ENCODE measurements at regions not wholly inside any gene's neighbourhood (a gene's known extent, or its start where the extent isn't known, plus 50 kb on each side); places are given as distances from the start of the nearest gene placed in this dataset.

- in situ Hi-C loops (cut with MboI; ENCODE audit: low sequenced_read_pairs, unreplicated experiment) = no loop called here
- no peak for TF ChIP-seq CTCF (IDR thresholded peaks at IDR 0.05; ENCODE audit: borderline replicate concordance, control extremely low read depth, extremely low read depth, insufficient read depth, missing control alignments)
- no peak for DNase-seq (ENCODE audit: low spot score)
Observed at GRCh38 chr21:28240586-28240985, 752.1 kb downstream of the LTN1 start.

- DNase-seq (ENCODE audit: low spot score) = no peak
- in situ Hi-C loops (cut with MboI; ENCODE audit: low sequenced_read_pairs, unreplicated experiment) = no loop called here
- no peak for TF ChIP-seq CTCF (IDR thresholded peaks at IDR 0.05; ENCODE audit: borderline replicate concordance, control extremely low read depth, extremely low read depth, insufficient read depth, missing control alignments)
Observed at GRCh38 chr21:28239340-28239739, 753.3 kb downstream of the LTN1 start.

- in situ Hi-C loops (cut with MboI; ENCODE audit: low sequenced_read_pairs, unreplicated experiment) = no loop called here
- DNase-seq (ENCODE audit: low spot score) = no peak
- no peak for TF ChIP-seq CTCF (IDR thresholded peaks at IDR 0.05; ENCODE audit: borderline replicate concordance, control extremely low read depth, extremely low read depth, insufficient read depth, missing control alignments)
Observed at GRCh38 chr21:28237661-28238060, 755.0 kb downstream of the LTN1 start.

- DNase-seq (ENCODE audit: low spot score) = no peak
- TF ChIP-seq CTCF (IDR thresholded peaks at IDR 0.05; ENCODE audit: borderline replicate concordance, control extremely low read depth, extremely low read depth, insufficient read depth, missing control alignments) = no peak
- in situ Hi-C loops (cut with MboI; ENCODE audit: low sequenced_read_pairs, unreplicated experiment) = no loop called here
Observed at GRCh38 chr21:28235169-28235895, 757.3 kb downstream of the LTN1 start.

GRCh38 chr21:28234326-28234725, 758.4 kb downstream of the LTN1 start:
- in situ Hi-C loops (cut with MboI; ENCODE audit: low sequenced_read_pairs, unreplicated experiment) = no loop called here

GRCh38 chr21:28233536-28234220, 759.0 kb downstream of the LTN1 start:
- in situ Hi-C loops (cut with MboI; ENCODE audit: low sequenced_read_pairs, unreplicated experiment) = no loop called here
- DNase-seq (ENCODE audit: low spot score) = no peak
- no peak for TF ChIP-seq CTCF (IDR thresholded peaks at IDR 0.05; ENCODE audit: borderline replicate concordance, control extremely low read depth, extremely low read depth, insufficient read depth, missing control alignments)

More at GRCh38 chr21:28234326-28234725, 758.4 kb downstream of the LTN1 start:
- no peak for TF ChIP-seq CTCF (IDR thresholded peaks at IDR 0.05; ENCODE audit: borderline replicate concordance, control extremely low read depth, extremely low read depth, insufficient read depth, missing control alignments)
- no peak for DNase-seq (ENCODE audit: low spot score)
